ENCODE measurements at regions not wholly inside any gene's neighbourhood (a gene's known extent, or its start where the extent isn't known, plus 50 kb on each side); places are given as distances from the start of the nearest gene placed in this dataset.

- TF ChIP-seq EP300 (IDR thresholded peaks at IDR 0.05) (no peak), POLR2A (IDR thresholded peaks at IDR 0.05; ENCODE audit: low read length) (no peak), CTCF (IDR thresholded peaks at IDR 0.05) (no peak)
Measured at GRCh38 chr10:108662975-108663374, 1260.3 kb downstream of the XPNPEP1 start.
